ENCODE measurements at regions not wholly inside any gene's neighbourhood (a gene's known extent, or its start where the extent isn't known, plus 50 kb on each side); places are given as distances from the start of the nearest gene placed in this dataset.

- no peak for TF ChIP-seq CTCF (IDR thresholded peaks at IDR 0.05)
- TF ChIP-seq POLR2A (IDR thresholded peaks at IDR 0.05), result no peak
Measured at GRCh38 chr2:146414456-146414855, 1430.4 kb upstream of the ACVR2A start.

All from testis (tissue), 2 donors.